Adrenal gland (tissue), 9 donors: ENCODE measurements at regions not wholly inside any gene's neighbourhood (a gene's known extent, or its start where the extent isn't known, plus 50 kb on each side); places are given as distances from the start of the nearest gene placed in this dataset.
"Not testable (repeated sequence)": the region's sequence is repeated elsewhere in the genome, so short reads cannot be mapped to it uniquely, and the experiment has no call there.

Experiments used
- DNase-seq, 7 donors: peaks; one replicate each; pipeline ENCODE4 v3.0.0-alpha.2; 2019 to 2020
- H3K27ac ChIP-seq, 5 donors: fragments of 200-600 bp; sonication (generic) in 4 of 5; 1 replicate in 3 of 5; 2 replicates in 2 of 5; pipeline versions ENCODE4 v1.5.1 to v1.8.0; 2016 to 2020; ENCODE audit warnings: mild to moderate bottlenecking in 1 of 5
- H3K27me3 ChIP-seq: fragments of 200-600 bp; 2 replicates; pipeline ENCODE4 v1.8.0; 2021
- H3K36me3 ChIP-seq, 2 donors: fragments of 200-600 bp; replicated peaks in 1 of 2; 1 replicate in 1 of 2; 2 replicates in 1 of 2; pipeline versions ENCODE4 v1.5.1 to v1.8.0; 2018 to 2022
- H3K4me1 ChIP-seq, 2 donors: fragments of 200-600 bp; replicated peaks in 1 of 2; 1 replicate in 1 of 2; 2 replicates in 1 of 2; pipeline versions ENCODE4 v1.5.1 to v1.8.0; 2018 to 2021
- H3K4me3 ChIP-seq, 4 donors: fragments of 200-600 bp; sonication (generic) in 3 of 4; one replicate each; pipeline ENCODE4 v1.5.1; 2016 to 2018
- H3K9me3 ChIP-seq, 3 donors: fragments of 200-600 bp; sonication (generic) in 1 of 3; replicated peaks in 1 of 3; 1 replicate in 2 of 3; 2 replicates in 1 of 3; pipeline versions ENCODE4 v1.5.1 to v1.8.0; 2016 to 2021
- POLR2A ChIP-seq, 2 donors: fragments of 450-650 bp; IDR thresholded peaks; one replicate each; pipeline ENCODE4 v1.6.1; 2017; ENCODE audit warnings: antibody characterized with exemption in 2 of 2, mild to moderate bottlenecking in 2 of 2, moderate library complexity in 1 of 2
- WGBS, 4 donors: extraction: QIAGEN DNeasy Blood & Tissue Kit in 2 of 4; methylation state at CpG; one replicate each; pipeline versions ENCODE4 v1.1.5 to v1.1.7; 2013 to 2017; 5-methylcytosine and 5-hydroxymethylcytosine counted together
- intact Hi-C, 2 donors: fragments of 100-400 bp; cut with DNase I; formaldehyde crosslinking; loops; one replicate each; pipeline versions ENCODE4 v1.14.1 to v1.15.0; 2022 to 2023
- TF ChIP-seq, protein P1 (sequence below), 6 experiments: fragments of 450-650 bp in 4 of 6; fragments of 200-600 bp in 2 of 6; sonication (generic) in 1 of 6; IDR thresholded peaks; 1 replicate in 5 of 6; 2 replicates in 1 of 6; pipeline versions ENCODE4 v1.5.1 to v1.8.0; 2016 to 2021; ENCODE audit warnings: antibody characterized with exemption in 6 of 6, mild to moderate bottlenecking in 2 of 6, moderate library complexity in 1 of 6
- donor health status: healthy with polysubstance abuse.
- donor health status: Bipolar disorder and iron deficiency.
- donor health status: DM: yes; HTN: yes; CAD: no.
- donor health status: DM: no; HTN: no; CAD: no.
- donor health status: DM: no; HTN: no; CAD: no.

DNA sequence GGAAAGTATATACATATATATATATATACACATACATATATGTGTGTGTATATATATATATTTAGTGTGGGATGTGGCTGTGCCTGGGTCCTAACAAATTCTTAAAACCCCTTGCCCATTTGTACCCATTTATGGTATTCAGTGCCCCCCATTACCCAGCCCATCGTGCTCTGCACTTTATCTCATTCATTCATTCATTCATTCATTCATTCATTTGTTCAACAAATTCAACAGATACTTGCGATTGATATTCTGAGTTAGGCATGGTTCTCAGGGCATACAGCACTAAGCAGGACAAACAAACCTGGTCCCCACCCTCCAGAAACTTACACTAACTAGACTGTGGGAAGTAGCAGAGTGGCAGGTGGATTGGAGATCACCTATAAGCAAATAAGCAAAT is 56.6 kb upstream of the LMO2 start:
- Histone ChIP-seq H3K27ac (no peak overlapping the region), H3K4me3 (no peak overlapping the region), H3K27me3 (no peaks in the 10 kb centered on the region), H3K4me1 (no peaks in the 10 kb centered on the region), H3K36me3 (no peaks in the 10 kb centered on the region), H3K9me3 (no peaks in the 10 kb centered on the region)
- intact Hi-C loops = no loop called here
- no peak for TF ChIP-seq POLR2A (IDR thresholded peaks at IDR 0.05)
- TF ChIP-seq, protein P1, sequence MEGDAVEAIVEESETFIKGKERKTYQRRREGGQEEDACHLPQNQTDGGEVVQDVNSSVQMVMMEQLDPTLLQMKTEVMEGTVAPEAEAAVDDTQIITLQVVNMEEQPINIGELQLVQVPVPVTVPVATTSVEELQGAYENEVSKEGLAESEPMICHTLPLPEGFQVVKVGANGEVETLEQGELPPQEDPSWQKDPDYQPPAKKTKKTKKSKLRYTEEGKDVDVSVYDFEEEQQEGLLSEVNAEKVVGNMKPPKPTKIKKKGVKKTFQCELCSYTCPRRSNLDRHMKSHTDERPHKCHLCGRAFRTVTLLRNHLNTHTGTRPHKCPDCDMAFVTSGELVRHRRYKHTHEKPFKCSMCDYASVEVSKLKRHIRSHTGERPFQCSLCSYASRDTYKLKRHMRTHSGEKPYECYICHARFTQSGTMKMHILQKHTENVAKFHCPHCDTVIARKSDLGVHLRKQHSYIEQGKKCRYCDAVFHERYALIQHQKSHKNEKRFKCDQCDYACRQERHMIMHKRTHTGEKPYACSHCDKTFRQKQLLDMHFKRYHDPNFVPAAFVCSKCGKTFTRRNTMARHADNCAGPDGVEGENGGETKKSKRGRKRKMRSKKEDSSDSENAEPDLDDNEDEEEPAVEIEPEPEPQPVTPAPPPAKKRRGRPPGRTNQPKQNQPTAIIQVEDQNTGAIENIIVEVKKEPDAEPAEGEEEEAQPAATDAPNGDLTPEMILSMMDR (IDR thresholded peaks at IDR 0.05) = no peak
- 72 to 85% (median 75%) methylated on average over 2 of the region's 2 CpGs for WGBS, 4 donors
- no peak for DNase-seq

DNA sequence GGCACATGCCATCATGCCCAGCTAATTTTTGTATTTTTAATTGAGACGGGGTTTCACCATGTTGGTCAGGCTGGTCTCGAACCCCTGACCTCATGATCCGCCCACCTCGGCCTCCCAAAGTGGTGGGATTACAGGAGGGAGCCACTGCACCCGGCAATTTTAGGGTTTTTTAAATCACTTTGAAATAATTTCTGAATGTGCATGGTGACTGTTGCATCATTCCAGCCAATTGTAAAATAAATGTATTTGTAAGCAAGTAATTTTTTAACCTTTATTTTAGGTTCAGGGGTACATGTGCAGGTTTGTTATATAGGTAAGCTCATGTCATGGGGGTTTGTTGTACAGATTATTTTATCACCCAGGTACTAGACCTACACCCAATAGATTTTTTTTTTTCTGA is 56.0 kb upstream of the LMO2 start:
- H3K27me3 ChIP-seq, H3K4me3 ChIP-seq, H3K9me3 ChIP-seq, intact Hi-C loops, H3K4me1 ChIP-seq, H3K36me3 ChIP-seq, DNase-seq, H3K27ac ChIP-seq: not testable (repeated sequence)
- WGBS, 4 donors = 92 to 96% (median 92%) methylated on average over 5 of the region's 5 CpGs

GRCh38 chr11:33946930-33947329 is 55.1 kb upstream of the LMO2 start:
- Histone ChIP-seq H3K4me3 (no peak overlapping the region), H3K4me1 (no peaks in the 10 kb centered on the region), H3K36me3 (no peaks in the 10 kb centered on the region), H3K27ac (no peak overlapping the region), H3K27me3 (no peaks in the 10 kb centered on the region), H3K9me3 (no peaks in the 10 kb centered on the region)
- no peak for DNase-seq
- TF ChIP-seq, protein P1 (IDR thresholded peaks at IDR 0.05) = no peak
- no peak for TF ChIP-seq POLR2A (IDR thresholded peaks at IDR 0.05)
- intact Hi-C loops = no loop called here
- 72 to 83% (median 74%) methylated on average over 4 of the region's 4 CpGs for WGBS, 4 donors

DNA sequence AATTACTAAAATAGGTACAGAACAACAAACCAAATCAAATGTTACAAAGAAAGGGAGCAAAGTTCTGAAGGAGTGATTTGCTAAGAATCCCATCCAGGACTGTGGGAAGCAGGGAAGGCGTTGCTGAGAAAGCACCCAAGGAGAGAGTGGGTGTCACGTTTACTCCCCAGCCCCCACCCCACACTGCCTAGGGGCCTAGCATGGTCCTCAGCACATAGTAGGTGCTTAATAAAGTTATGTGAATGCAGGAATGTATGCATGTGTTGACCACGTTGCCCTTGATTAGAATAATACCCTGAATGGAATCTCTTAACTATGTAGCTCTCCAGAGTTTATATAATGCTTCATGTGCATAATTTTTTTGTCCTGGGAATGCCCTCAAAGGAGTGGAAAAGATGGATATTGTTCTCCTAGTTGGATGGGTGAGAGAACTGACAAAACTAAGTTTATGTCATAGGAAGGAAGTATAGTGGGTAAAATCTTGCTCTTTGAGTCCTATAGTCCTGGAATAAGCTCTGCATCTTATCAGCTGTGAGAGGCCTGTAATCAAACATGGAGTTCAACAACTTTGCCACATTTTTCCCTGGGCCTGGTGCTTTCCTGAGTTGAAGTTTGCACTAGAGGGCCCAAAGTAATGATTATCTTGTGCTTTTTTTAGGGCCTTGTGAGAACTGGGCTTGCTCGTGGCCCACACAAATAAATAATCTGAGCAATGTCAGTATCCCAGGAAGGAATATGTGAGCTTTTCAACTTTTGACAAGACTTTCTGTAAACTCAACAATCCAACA is 53.8 kb upstream of the LMO2 start:
- TF ChIP-seq POLR2A (IDR thresholded peaks at IDR 0.05) = no peak
- TF ChIP-seq, protein P1 (IDR thresholded peaks at IDR 0.05) = no peak
- H3K9me3 ChIP-seq = no peaks in the 10 kb centered on the region
- no peak overlapping the region for H3K27ac ChIP-seq
- no peak for DNase-seq
- no peak overlapping the region for H3K4me3 ChIP-seq
- H3K36me3 ChIP-seq = no peaks in the 10 kb centered on the region
- H3K27me3 ChIP-seq = no peaks in the 10 kb centered on the region
- no peaks in the 10 kb centered on the region for H3K4me1 ChIP-seq
- intact Hi-C loops = no loop called here
- WGBS, 4 donors = 82 to 85% (median 84%) methylated on average over 4 of the region's 4 CpGs
